NCI-H1930 (cell line): ENCODE measurements at regions not wholly inside any gene's neighbourhood (a gene's known extent, or its start where the extent isn't known, plus 50 kb on each side); places are given as distances from the start of the nearest gene placed in this dataset.
"Not testable (repeated sequence)": the region's sequence is repeated elsewhere in the genome, so short reads cannot be mapped to it uniquely, and the experiment has no call there.

Source experiments
- DNase-seq, 2 experiments: peaks; one replicate each; lab custom pipeline; 2025; lab: John Stamatoyannopoulos, UW

GRCh38 chr5:130724658-130725057, 440.4 kb downstream of the HINT1 start:
- no peak for DNase-seq

- DNase-seq = peak in 1 of 2 experiments; percentile 2
These were observed 444.7 kb downstream of the HINT1 start for GRCh38 chr5:130720355-130720754.

GRCh38 chr5:130715541-130715940, 449.5 kb downstream of the HINT1 start:
- no peak for DNase-seq

- DNase-seq = no peak
These were observed 450.9 kb downstream of the HINT1 start for GRCh38 chr5:130714200-130714599.

GRCh38 chr5:130712324-130712723, 452.7 kb downstream of the HINT1 start:
- DNase-seq = no peak

GRCh38 chr5:130710596-130710995, 454.5 kb downstream of the HINT1 start:
- no peak for DNase-seq

GRCh38 chr5:130708754-130709153, 456.3 kb downstream of the HINT1 start:
- DNase-seq = no peak

GRCh38 chr5:130706696-130707095, 458.4 kb downstream of the HINT1 start:
- no peak for DNase-seq

- DNase-seq = no peak
These were observed 459.7 kb downstream of the HINT1 start for GRCh38 chr5:130705368-130705767.

GRCh38 chr5:130693509-130693908, 471.5 kb downstream of the HINT1 start:
- DNase-seq = no peak

GRCh38 chr5:130692770-130693169, 472.3 kb downstream of the HINT1 start:
- no peak for DNase-seq

GRCh38 chr5:130689831-130690230, 475.2 kb downstream of the HINT1 start:
- DNase-seq = no peak

- DNase-seq = no peak
These were observed 477.8 kb downstream of the HINT1 start for GRCh38 chr5:130687085-130687733.

- no peak for DNase-seq
These were observed 486.4 kb downstream of the HINT1 start for GRCh38 chr5:130678637-130679036.

GRCh38 chr5:130666462-130666861, 498.6 kb downstream of the HINT1 start:
- no peak for DNase-seq

- DNase-seq = no peak
These were observed 512.9 kb downstream of the HINT1 start for GRCh38 chr5:130652176-130652575.

- DNase-seq = no peak
These were observed 513.6 kb downstream of the HINT1 start for GRCh38 chr5:130651440-130651839.

GRCh38 chr5:130643321-130643720, 521.7 kb downstream of the HINT1 start:
- DNase-seq = no peak

- no peak for DNase-seq
These were observed 522.6 kb downstream of the HINT1 start for GRCh38 chr5:130642461-130642860.

- DNase-seq = no peak
These were observed 537.9 kb downstream of the HINT1 start for GRCh38 chr5:130627145-130627544.

- DNase-seq = no peak
These were observed 540.3 kb downstream of the HINT1 start for GRCh38 chr5:130624805-130625204.

- DNase-seq = no peak
These were observed 548.9 kb downstream of the HINT1 start for GRCh38 chr5:130616161-130616560.

GRCh38 chr5:130605234-130605633, 559.8 kb downstream of the HINT1 start:
- DNase-seq = peak in 1 of 2 experiments; percentile 7

- not testable (repeated sequence) for DNase-seq
These were observed 568.4 kb downstream of the HINT1 start for GRCh38 chr5:130596647-130597046.
